Stimulated activated CD4-positive, alpha-beta T cell treated with anti-CD3 and anti-CD28 coated beads, Interleukin-15, amount 100 ng/mL, for 1 hour (primary cell): ENCODE measurements at regions not wholly inside any gene's neighbourhood (a gene's known extent, or its start where the extent isn't known, plus 50 kb on each side); places are given as distances from the start of the nearest gene placed in this dataset.
"Not testable (repeated sequence)": the region's sequence is repeated elsewhere in the genome, so short reads cannot be mapped to it uniquely, and the experiment has no call there.

ENCODE experiments used
- DNase-seq, 2 donors: peaks; one replicate each; pipeline ENCODE4 v3.0.0-alpha.2; 2020; ENCODE audit warnings: low read depth in 1 of 2, low spot score in 1 of 2

DNA sequence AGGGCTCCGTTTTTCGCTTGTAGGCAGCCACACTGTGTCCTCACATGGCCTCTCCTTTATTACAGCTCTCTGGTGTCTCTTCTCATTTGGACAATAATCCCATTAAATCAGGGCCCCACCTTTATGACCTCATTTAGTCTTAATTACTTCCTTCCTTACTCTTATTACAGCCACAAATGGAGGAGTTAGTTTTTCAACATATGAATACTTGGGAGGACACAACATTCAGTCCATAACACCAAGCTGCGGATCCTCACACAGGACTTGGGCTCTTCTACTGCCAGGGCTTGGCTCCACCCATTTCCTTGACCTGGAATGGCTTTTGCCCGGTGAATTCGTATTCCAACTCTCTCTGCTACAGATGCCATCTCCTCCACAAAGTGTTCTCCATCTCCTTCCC is 74.3 kb upstream of the SLC7A14 start:
- no peak for DNase-seq

DNA sequence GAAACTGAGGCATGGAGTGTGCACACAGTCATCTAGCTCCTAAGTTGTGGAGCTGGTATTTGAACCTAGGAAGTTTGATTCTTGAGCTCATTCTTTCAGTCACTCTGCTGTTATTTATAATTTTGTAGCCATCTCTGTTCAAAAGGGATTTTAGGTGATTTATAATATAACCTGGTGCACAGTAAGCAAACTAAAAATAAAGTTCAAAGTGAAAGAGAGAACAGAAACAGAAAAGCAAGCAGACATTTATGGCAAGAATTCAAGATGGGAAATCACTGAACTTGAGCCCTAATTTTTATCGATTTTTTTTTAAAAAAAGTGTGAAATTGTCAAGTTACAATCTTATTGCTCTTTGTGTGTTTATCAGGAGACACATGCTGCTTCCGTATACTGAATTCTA is 71.4 kb upstream of the SLC7A14 start:
- no peak for DNase-seq

DNA sequence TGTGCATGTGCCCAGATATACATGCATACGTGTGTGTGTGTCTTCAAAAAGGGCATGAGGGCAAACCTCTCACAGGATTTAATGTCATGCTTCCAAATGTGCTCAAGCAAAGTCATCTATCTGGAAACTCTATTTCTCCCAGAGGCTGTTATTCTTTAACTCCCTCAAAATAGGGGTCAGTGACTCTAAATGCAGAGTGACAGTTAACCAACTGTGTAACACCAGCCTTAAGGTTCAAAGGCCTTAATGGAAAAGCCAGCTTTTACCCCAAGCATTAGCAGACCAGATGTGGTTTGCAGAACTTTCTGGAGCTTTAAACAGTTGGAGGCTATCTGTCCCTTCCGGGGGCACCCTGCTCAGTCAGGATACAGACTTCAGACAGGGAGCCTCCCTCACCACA is 70.4 kb upstream of the SLC7A14 start:
- no peak for DNase-seq

DNA sequence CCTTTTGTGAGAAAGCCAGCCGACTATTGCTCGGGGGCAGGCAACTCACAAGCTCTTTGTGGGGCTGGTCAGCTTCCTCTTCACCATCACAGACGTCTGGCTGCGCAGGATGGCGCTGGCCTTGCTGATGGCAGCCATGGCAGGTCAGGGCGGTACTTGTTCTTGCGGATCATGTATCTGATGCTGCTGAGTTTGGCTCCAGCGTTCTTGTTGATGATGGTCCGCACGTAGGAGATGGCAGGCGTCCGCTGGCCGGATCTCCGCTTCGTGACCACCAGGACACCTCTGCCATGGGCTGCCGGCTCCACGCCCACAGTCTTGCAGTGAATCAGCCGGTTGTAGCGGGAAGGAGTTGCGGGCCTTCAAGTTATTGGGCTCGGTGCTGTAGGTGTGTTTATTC is 67.9 kb upstream of the SLC7A14 start:
- DNase-seq: no peak

DNA sequence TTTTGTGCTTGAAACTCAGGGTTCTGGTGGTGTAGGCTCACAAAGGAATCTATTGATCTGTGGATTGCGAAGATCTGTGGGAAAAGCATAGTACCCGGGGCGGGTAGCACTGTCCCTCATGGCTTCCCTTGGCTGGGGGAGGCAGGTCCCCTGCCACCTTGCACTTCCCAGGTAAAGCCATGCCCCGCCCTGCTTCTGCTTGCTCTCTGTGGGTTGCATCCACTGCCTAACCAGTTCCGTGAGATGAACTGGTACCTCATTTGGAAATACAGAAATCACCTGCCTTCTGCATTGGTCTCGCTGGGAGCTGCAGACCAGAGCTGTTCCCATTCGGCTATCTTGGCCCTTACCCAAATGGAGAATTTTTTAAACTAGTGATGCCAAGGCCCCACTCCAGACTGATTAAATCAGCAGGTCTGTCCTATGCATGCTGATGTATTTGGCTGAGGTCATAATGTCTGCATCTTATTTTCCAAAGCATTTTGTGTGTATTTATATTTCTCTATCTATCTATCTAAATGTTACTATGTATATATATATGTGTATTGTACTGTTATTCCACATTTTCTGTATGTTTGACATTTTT is 65.5 kb upstream of the SLC7A14 start:
- no peak for DNase-seq

DNA sequence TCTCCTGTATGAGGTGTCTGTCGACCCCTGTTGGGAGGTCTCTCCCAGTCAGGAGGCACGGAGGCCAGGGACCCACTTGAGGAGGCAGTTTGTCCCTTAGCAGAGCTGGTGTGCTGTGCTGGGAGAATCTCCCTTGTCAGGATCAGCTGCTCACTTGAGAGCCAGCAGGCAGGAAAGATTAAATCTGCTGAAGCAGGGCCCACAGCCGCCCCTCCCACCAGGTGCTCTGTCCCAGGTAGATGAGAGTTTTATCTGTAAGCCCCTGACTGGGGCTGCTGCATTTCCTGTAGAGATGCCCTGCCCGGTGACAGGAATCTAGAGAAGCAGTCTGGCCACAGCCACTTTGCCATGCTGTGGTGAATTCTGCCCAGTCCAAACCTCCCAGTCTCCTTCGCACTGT is 64.7 kb upstream of the SLC7A14 start:
- not testable (repeated sequence) for DNase-seq

DNA sequence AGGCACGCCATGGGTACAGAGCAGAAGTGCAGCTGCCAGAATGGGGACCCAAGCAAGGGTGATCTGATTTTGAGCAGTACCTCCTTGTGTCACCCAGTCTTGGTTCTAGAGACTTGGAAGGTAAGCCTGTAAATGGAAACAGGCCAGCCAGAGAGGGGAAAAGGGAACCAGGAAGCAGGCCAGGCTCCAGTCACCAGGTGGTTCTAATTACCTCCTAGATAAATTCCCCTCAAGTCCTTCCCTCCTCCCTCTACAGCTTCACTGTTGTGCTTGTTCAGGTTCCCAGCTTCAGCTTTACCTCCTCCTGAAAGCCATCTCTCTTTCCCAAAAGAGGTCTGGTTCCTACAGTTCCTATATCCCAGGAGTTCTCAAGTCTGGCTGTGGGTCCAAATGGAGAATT is 58.8 kb upstream of the SLC7A14 start:
- no peak for DNase-seq

DNA sequence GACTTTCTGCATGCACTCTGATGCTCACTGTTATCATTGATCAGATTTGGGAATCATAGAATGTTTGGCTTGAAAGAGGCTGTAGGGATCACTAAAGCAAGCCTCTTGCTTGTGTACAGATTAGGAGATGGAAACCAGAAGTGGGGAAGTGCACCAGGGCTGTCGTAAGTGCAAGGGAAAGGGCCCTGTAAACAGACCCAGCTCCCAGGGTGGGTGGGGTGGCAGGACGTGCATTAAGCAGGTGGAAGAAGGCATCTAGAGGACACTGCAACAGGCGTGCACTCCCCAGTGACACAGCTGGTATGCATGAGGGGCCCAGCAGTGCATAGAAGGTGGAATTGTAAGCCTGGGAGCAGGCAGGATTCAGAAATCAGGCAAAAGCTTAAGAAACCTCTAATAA is 58.0 kb upstream of the SLC7A14 start:
- no peak for DNase-seq

DNA sequence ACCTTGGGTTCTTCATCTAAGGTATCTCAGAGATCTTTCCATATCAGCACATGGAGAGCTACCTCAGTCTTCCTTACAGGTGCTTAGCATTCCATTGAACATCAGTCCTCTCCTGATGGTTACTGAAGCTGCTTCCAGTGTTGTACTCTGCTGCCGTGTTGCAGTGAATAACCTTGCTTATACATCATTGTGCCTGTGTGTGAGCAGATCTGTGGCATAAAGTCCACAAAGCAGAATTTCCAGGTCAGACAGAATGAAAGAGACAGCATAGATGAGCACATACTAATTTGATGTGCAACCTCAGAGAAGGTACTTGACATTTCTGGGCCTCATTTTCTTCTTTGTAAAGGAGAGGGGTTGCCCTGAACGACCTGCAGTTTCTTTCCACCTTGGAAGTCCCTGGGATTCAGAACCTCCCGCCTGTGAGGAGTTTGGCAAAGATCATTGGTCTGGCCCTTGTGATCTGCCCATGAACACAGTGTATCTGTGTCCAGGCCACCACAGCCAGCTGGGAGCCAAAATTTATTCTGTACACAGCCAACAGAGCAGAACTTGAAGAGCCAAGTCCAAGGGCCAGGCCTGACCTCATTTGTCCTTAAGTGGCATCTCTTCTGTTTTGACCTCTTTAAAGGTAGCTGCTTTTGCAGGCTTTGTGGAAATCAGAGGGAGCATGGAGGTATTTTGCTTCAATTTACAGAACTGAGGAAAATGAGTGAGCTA is 57.2 kb upstream of the SLC7A14 start:
- no peak for DNase-seq

DNA sequence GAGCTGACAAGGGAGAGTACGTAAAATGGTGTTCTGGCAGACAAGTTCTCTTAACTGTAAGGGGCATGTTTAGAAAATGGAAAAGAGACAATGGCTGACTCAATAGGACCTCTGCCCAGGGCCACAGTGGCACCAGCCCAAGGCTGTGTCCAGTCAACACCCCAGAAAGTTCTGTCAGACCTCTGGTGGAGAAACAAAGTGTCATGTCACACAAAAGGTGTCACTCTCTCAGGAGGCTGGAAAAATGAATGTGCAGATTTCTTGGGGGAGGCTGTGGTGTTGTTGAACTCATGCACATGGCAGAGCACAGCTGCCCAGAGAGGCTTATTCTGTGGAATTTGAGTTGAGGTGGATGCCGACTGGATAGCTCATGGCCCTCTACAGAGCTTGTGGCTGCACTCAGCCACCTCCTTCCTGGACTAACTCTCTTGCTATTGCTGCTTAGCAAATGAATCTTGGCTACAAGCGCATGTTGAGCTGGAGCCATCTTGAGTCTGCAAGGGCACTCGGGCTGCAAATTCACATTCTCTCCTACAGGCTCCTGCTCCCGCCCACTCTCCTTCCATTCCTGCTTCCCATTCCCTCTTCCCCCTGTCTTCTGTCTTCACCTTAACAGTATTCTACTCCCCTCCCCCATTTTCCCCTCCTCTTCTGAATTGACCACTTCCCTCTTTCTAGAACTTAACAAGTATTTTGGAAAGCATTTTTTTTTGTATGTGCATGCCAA is 55.8 kb upstream of the SLC7A14 start:
- DNase-seq: no peak

DNA sequence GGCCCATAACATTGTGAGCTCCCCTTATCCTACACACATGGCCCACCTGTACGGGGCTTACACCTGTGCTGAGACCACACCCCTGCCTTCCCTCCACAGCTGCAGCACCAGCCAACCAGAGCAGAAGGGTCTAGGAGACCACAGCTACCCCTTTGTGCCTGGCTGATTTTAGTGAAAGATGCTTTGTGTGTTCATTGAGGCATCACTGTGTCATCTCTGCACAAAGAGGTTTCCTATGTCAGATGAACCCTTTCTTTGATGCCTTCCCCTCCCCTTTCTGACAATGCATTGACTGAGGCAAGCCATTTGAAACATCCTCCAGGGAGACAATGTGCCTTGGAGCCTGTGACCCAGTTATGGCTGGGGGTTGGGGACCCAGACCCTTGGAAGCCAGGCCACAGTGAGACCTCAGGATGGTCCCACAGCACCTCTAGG is 54.9 kb upstream of the SLC7A14 start:
- DNase-seq: no peak

DNA sequence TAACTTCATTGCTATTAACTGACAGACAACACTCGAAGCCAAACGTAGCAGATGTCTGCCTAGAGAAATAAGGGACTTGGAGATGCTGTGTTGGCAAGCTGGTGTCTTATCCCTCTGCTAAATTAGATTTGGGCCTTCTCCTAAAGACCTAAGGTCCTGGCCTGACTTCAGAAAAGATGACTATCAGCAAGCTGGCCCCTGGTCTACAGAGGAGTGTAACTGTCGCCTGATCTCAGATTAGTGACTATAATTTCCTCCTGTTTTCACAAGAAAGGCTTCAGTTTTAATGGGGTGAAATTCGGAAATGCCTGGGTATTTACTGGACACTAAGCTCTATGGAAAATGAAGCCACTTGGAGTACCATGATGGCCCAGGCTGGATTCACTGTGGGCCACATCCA is 53.1 kb upstream of the SLC7A14 start:
- no peak for DNase-seq

DNA sequence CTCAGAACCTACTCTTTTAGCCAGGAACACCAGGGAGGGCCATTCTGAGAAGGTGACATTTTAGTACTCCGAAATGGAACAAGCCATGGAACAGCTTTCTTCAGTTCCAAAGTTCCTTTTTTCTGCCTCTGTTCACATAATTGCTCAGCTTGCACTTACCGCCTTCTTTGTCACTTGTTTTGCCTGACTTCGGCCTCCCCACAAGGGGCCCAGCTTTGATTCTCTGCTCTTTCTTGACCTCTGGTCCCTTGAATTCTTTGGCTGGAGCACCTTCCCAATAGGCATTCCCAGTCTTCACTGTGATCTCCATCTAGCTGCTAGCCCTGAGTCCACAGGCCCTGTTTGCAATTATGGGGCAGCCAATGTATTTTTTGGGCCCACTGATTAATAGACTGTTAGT is 51.4 kb upstream of the SLC7A14 start:
- no peak for DNase-seq

DNA sequence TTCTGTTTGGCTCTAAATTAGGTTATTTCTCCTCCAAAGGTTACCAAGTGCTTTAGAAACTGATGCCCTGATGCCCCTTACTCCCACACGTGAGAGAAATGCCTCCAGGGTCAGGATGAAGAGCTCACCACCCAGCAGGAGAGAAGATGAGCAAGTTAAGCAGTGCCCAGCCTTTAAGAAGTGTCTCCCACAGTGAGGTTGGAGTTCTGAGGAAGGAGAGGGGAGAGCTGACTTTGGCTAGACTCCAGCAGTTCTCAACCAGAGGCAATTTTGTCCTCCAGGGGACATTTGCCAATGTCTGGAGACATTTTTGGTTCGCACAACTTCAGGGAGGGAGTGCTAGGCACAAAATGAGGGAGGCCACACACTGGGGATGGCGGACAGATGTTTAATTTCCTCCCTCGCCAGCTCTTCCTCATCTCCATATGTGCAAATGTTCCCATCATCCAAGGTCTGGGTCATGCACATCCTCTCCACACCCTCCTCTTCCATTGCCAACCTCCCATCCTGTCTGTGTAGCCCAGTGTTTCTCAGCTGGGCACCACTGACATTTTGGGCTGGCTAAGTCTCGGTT is 50.6 kb upstream of the SLC7A14 start:
- no peak for DNase-seq
